Calu3 (cell line): ENCODE measurements at regions not wholly inside any gene's neighbourhood (a gene's known extent, or its start where the extent isn't known, plus 50 kb on each side); places are given as distances from the start of the nearest gene placed in this dataset.

Source experiments
- BruUV-seq: library from RNA; stranded (reverse); fragments of 400-500 nt; replicated peaks from 2 replicates; lab custom pipeline; 2021; lab: Mats Ljungman, UMichigan
- CTCF ChIA-PET: fragments of 300-600 bp; sonication (Branson Sonifier 250); formaldehyde crosslinking; loops from one replicate; lab custom pipeline; 2022; ENCODE audit warnings: antibody characterized with exemption; lab: Charles Lee
- DNase-seq: peaks from one replicate; pipeline ENCODE4 v3.0.0; 2022
- H3K27ac Mint-ChIP-seq: one replicate; pipeline ENCODE4 v1.8.0; 2022; ENCODE audit warnings: mixed read lengths; ENCODE audit not compliant: unreplicated experiment
- H3K27me3 Mint-ChIP-seq: one replicate; pipeline ENCODE4 v1.8.0; 2022; ENCODE audit warnings: mixed read lengths; ENCODE audit not compliant: unreplicated experiment
- H3K36me3 Mint-ChIP-seq: one replicate; pipeline ENCODE4 v1.8.0; 2022; ENCODE audit warnings: mild to moderate bottlenecking, moderate library complexity, mixed read lengths; ENCODE audit not compliant: insufficient read depth, unreplicated experiment
- H3K4me1 Mint-ChIP-seq: one replicate; pipeline ENCODE4 v1.8.0; 2022; ENCODE audit warnings: mild to moderate bottlenecking, low read depth, mixed read lengths; ENCODE audit not compliant: unreplicated experiment
- H3K4me3 Mint-ChIP-seq: one replicate; pipeline ENCODE4 v1.8.0; 2022; ENCODE audit warnings: mild to moderate bottlenecking, low read depth, moderate library complexity, mixed read lengths; ENCODE audit not compliant: unreplicated experiment
- H3K9me3 Mint-ChIP-seq: one replicate; pipeline ENCODE4 v1.8.0; 2022; ENCODE audit warnings: low read depth, mixed read lengths; ENCODE audit not compliant: unreplicated experiment
- intact Hi-C: fragments of 100-400 bp; cut with micrococcal nuclease; formaldehyde crosslinking; loops from one replicate; pipeline ENCODE4 v1.10.0; 2022; ENCODE audit not compliant: unreplicated experiment
- TF ChIP-seq, protein P1 (sequence below): fragments of 200-600 bp; IDR thresholded peaks from one replicate; pipeline ENCODE4 v1.8.0; 2022; ENCODE audit warnings: antibody characterized with exemption; ENCODE audit not compliant: unreplicated experiment

DNA sequence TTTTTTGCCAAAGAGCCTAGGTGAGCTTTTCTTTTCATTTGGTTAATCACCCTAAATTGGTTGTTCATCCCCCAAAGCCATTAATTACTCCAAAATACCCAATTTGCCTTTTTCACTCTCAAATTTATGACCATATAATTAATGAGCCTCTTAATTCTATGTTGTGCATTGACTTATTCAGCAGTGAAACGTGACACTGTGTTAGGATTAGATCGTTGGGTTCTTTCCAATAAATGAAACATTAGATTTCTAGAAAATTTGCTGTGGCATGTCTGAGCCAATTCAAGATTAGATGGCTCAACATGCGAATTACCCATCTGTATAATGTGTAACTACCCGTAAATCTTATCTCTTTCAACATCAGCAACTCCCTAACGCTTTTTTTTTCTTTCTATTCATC is 273.4 kb downstream of the BMP4 start:
- Mint-ChIP-seq H3K9me3 (no peaks in the 10 kb centered on the region), H3K4me1 (peaks cover 8% of the 10 kb centered on the region), H3K4me3 (no peak overlapping the region), H3K27ac (no peak overlapping the region), H3K27me3 (no peaks in the 10 kb centered on the region), H3K36me3 (no peaks in the 10 kb centered on the region)
- intact Hi-C loops = no loop called here
- TF ChIP-seq, protein P1, sequence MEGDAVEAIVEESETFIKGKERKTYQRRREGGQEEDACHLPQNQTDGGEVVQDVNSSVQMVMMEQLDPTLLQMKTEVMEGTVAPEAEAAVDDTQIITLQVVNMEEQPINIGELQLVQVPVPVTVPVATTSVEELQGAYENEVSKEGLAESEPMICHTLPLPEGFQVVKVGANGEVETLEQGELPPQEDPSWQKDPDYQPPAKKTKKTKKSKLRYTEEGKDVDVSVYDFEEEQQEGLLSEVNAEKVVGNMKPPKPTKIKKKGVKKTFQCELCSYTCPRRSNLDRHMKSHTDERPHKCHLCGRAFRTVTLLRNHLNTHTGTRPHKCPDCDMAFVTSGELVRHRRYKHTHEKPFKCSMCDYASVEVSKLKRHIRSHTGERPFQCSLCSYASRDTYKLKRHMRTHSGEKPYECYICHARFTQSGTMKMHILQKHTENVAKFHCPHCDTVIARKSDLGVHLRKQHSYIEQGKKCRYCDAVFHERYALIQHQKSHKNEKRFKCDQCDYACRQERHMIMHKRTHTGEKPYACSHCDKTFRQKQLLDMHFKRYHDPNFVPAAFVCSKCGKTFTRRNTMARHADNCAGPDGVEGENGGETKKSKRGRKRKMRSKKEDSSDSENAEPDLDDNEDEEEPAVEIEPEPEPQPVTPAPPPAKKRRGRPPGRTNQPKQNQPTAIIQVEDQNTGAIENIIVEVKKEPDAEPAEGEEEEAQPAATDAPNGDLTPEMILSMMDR = no peak
- CTCF ChIA-PET = no interaction called here
- DNase-seq = no peak
- BruUV-seq = no TSS peak

- H3K9me3 Mint-ChIP-seq = peaks cover 2% of the 10 kb centered on the region
- no peak overlapping the region for H3K4me3 Mint-ChIP-seq
- BruUV-seq = no TSS peak
- CTCF ChIA-PET = no interaction called here
- no peaks in the 10 kb centered on the region for H3K36me3 Mint-ChIP-seq
- no peak for DNase-seq
- H3K27ac Mint-ChIP-seq = no peak overlapping the region
- TF ChIP-seq, protein P1 = no peak
- H3K27me3 Mint-ChIP-seq = no peaks in the 10 kb centered on the region
- no peaks in the 10 kb centered on the region for H3K4me1 Mint-ChIP-seq
- intact Hi-C loops = no loop called here
Measured at GRCh38 chr14:53672526-53672925, 284.1 kb downstream of the BMP4 start.

- TF ChIP-seq, protein P1 = no peak
- no TSS peak for BruUV-seq
- Mint-ChIP-seq H3K36me3 (no peaks in the 10 kb centered on the region), H3K4me1 (no peaks in the 10 kb centered on the region), H3K4me3 (no peak overlapping the region), H3K27me3 (no peaks in the 10 kb centered on the region), H3K9me3 (peaks cover 2% of the 10 kb centered on the region), H3K27ac (no peak overlapping the region)
- no peak for DNase-seq
- CTCF ChIA-PET = interaction anchor here (0.6 kb wide), 1 partner anchor 207 kb away, joined by 4 read pairs; no protein-coding TSS in a partner anchor
- intact Hi-C loops = no loop called here
Measured at GRCh38 chr14:53670701-53671100, 285.9 kb downstream of the BMP4 start.

DNA sequence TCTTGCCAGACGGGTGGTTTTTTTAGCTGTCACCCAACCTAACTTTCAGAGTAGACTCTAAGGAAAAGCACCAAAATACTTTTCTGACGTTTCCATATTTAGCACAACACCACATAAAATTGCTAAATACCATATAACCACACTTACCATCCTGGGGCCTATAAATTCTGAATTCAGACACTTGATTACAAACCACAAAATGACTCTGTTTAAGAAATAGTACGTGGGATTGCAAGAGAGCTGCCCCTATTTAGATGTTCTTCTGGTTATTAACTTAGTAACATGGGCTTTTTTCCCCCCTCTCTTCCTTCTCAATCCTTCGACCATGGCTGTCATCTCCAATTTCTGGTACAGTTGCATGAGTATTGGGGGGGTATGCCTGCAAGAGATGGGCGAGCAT is 287.7 kb downstream of the BMP4 start:
- Mint-ChIP-seq H3K27ac (no peak overlapping the region), H3K36me3 (no peaks in the 10 kb centered on the region), H3K4me3 (no peak overlapping the region), H3K4me1 (no peaks in the 10 kb centered on the region), H3K9me3 (no peaks in the 10 kb centered on the region), H3K27me3 (no peaks in the 10 kb centered on the region)
- DNase-seq = no peak
- TF ChIP-seq, protein P1 = no peak
- intact Hi-C loops = loop anchor here (10.0 kb wide), 1 partner anchor 666 kb away; no protein-coding TSS in a partner anchor
- no TSS peak for BruUV-seq
- CTCF ChIA-PET = no interaction called here
